IPS-18a (cell line): ENCODE measurements at regions not wholly inside any gene's neighbourhood (a gene's known extent, or its start where the extent isn't known, plus 50 kb on each side); places are given as distances from the start of the nearest gene placed in this dataset.
"Not testable (repeated sequence)": the region's sequence is repeated elsewhere in the genome, so short reads cannot be mapped to it uniquely, and the experiment has no call there.

Experiments used
- H3K27ac ChIP-seq: one replicate; pipeline ENCODE4 v1.5.1; 2013; ENCODE audit warnings: low read length
- H3K27me3 ChIP-seq: one replicate; pipeline ENCODE4 v1.6.1; 2013; ENCODE audit warnings: mild to moderate bottlenecking, low read length; ENCODE audit not compliant: control insufficient read depth, insufficient read depth
- H3K36me3 ChIP-seq: one replicate; pipeline ENCODE4 v1.6.1; 2013; ENCODE audit warnings: low read depth, low read length; ENCODE audit not compliant: control insufficient read depth
- H3K4me1 ChIP-seq: one replicate; pipeline ENCODE4 v1.6.1; 2013; ENCODE audit warnings: low read depth, low read length; ENCODE audit not compliant: control insufficient read depth
- H3K4me3 ChIP-seq: one replicate; pipeline ENCODE4 v1.5.1; 2013; ENCODE audit warnings: low read length
- H3K9ac ChIP-seq: one replicate; pipeline ENCODE4 v1.6.1; 2013; ENCODE audit warnings: mild to moderate bottlenecking, low read length, moderate library complexity
- H3K9me3 ChIP-seq: one replicate; pipeline ENCODE4 v1.6.1; 2013; ENCODE audit warnings: low read depth, low read length; ENCODE audit not compliant: control insufficient read depth

GRCh38 chr2:208698114-208698513, 291.5 kb downstream of the PTH2R start:
- Histone ChIP-seq H3K27ac (no peak overlapping the region), H3K27me3 (no peaks in the 10 kb centered on the region), H3K9me3 (no peaks in the 10 kb centered on the region), H3K36me3 (no peaks in the 10 kb centered on the region), H3K4me1 (peaks cover 13% of the 10 kb centered on the region), H3K4me3 (no peak overlapping the region), H3K9ac (no peak overlapping the region)

- no peak overlapping the region for H3K9ac ChIP-seq
- H3K4me3 ChIP-seq, result no peak overlapping the region
- H3K9me3 ChIP-seq, result no peaks in the 10 kb centered on the region
- no peaks in the 10 kb centered on the region for H3K36me3 ChIP-seq
- H3K27me3 ChIP-seq, result no peaks in the 10 kb centered on the region
- peaks cover 5% of the 10 kb centered on the region for H3K4me1 ChIP-seq
- no peak overlapping the region for H3K27ac ChIP-seq
Observed at GRCh38 chr2:208708486-208708885, 301.9 kb downstream of the PTH2R start.

DNA sequence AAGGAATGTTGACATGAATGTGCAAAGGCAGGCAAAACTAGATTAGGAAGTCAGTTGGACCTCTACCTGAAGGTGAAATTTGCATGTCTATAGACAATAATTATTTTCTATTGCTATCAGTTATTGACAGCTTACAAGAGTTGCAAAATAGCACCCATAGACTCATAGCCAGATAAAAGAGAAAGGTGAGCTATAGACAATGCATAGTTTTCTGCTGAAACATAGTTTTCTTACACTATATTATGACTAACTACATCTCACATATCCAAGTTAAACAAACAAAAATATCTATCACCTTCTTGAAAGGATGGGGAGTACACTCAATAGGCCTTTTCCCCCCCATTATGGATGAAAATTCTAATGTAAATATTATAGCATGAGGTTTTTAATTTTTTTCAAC, 305.0 kb downstream of the PTH2R start:
- H3K9me3 ChIP-seq, result no peaks in the 10 kb centered on the region
- H3K4me3 ChIP-seq, result no peak overlapping the region
- H3K27me3 ChIP-seq, result no peaks in the 10 kb centered on the region
- no peak overlapping the region for H3K9ac ChIP-seq
- no peak overlapping the region for H3K27ac ChIP-seq
- peaks cover 5% of the 10 kb centered on the region for H3K4me1 ChIP-seq
- no peaks in the 10 kb centered on the region for H3K36me3 ChIP-seq

DNA sequence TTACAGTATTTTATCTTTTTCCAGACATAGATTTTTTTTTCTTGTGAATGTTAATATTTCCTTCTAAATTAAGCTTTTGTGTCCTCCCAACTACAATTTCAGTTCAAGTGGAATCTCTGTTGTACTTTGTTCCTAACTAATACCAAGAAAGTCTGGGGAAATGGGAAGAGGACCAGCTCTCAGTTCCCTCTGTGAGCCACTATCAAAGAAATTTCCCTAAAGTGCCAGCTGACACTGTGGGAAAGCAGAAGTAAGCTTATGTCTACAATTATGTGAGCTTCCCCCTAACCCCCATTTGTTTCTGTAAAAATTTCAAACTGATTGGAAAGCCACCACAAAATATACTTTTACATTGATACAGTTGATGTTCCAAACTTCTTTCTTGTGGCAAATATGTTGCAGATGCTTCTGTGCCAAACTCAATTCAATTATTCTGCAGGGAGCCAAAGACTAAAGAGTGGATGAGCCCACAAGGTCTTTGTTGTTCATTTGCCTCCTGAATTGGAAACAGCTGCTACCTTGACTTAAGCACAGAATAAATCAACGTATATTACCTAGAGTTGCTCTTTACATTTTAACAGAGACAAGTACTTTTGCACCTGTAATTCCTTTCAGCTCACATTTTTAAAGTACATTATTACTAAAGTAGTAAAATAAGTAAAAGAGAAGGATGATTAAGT, 306.6 kb downstream of the PTH2R start:
- no peaks in the 10 kb centered on the region for H3K36me3 ChIP-seq
- H3K27ac ChIP-seq, result no peak overlapping the region
- H3K4me3 ChIP-seq, result no peak overlapping the region
- peaks cover 5% of the 10 kb centered on the region for H3K4me1 ChIP-seq
- no peak overlapping the region for H3K9ac ChIP-seq
- no peaks in the 10 kb centered on the region for H3K9me3 ChIP-seq
- H3K27me3 ChIP-seq, result no peaks in the 10 kb centered on the region

DNA sequence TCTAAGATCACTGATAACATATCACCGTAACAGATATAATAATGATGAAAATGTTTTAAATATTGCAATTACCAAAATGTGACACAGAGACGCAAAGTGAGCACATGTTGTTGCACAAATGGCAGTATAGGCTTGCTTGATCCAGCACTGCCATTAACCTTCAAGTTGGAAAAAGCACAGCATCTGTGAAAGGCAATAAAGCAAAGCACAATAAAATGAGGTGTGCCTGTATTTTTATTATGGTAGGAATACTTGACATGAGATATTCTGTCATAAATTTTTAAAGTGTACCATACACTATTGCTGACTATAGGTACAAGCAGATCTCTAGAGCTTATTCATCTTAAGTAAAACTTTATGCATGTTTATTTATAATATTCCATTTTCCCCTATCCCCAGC, 312.2 kb downstream of the PTH2R start:
- Histone ChIP-seq H3K4me3 (no peak overlapping the region), H3K4me1 (no peaks in the 10 kb centered on the region), H3K27ac (no peak overlapping the region), H3K27me3 (no peaks in the 10 kb centered on the region), H3K9ac (no peak overlapping the region), H3K9me3 (no peaks in the 10 kb centered on the region), H3K36me3 (no peaks in the 10 kb centered on the region)

GRCh38 chr2:208722731-208723130, 316.1 kb downstream of the PTH2R start:
- Histone ChIP-seq H3K9me3 (no peaks in the 10 kb centered on the region), H3K4me1 (no peaks in the 10 kb centered on the region), H3K27ac (no peak overlapping the region), H3K4me3 (no peak overlapping the region), H3K27me3 (no peaks in the 10 kb centered on the region), H3K36me3 (no peaks in the 10 kb centered on the region), H3K9ac (no peak overlapping the region)

DNA sequence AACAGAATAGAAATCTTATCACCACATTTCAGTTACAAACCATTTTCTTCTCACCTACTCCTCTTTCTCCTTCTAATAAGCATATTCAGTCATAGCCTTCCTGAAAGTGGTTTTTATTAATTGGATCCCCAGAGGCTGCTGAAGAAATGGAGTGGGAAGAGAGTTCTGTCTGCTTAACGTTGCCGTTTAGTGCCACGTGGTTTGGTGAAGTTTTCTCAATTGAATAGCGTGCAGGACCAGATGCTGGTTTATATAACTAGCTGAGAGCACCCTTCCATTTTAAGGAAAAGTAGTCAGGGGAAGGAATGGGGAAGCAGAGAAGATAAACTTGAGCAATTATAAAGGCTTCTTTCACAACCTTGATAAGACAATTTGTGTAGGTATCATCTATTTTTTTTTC, 318.7 kb downstream of the PTH2R start:
- Histone ChIP-seq H3K4me1 (no peaks in the 10 kb centered on the region), H3K36me3 (no peaks in the 10 kb centered on the region), H3K9ac (no peak overlapping the region), H3K27ac (no peak overlapping the region), H3K9me3 (no peaks in the 10 kb centered on the region), H3K27me3 (no peaks in the 10 kb centered on the region), H3K4me3 (no peak overlapping the region)

DNA sequence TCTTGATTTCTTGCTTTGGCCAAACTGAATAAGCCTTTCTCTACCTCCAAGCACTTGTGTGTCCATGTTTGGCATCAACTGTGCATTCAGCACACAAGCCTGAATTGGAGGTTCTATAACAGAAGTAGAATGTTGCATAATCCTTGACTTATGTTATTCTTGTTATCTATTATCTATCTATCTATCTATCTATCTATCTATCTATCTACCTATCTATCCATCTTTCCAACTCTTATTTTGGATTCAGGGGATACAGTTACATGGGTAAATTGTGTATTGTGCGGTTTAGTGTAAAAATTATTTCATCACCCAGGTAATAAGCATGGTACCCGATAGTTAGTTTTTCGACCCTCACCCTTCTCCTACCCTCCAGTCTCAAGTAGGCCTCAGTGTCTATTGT, 319.6 kb downstream of the PTH2R start:
- Histone ChIP-seq H3K9me3 (no peaks in the 10 kb centered on the region), H3K36me3 (no peaks in the 10 kb centered on the region), H3K9ac (no peak overlapping the region), H3K27me3 (no peaks in the 10 kb centered on the region), H3K4me3 (no peak overlapping the region), H3K4me1 (no peaks in the 10 kb centered on the region), H3K27ac (no peak overlapping the region)

- H3K9me3 ChIP-seq, H3K27me3 ChIP-seq, H3K4me1 ChIP-seq, H3K36me3 ChIP-seq, H3K27ac ChIP-seq, H3K4me3 ChIP-seq, H3K9ac ChIP-seq: not testable (repeated sequence)
Observed at GRCh38 chr2:208751663-208752415, 345.2 kb downstream of the PTH2R start.

- H3K4me1 ChIP-seq, result no peaks in the 10 kb centered on the region
- peaks cover 7% of the 10 kb centered on the region for H3K9me3 ChIP-seq
- no peak overlapping the region for H3K4me3 ChIP-seq
- no peak overlapping the region for H3K9ac ChIP-seq
- H3K36me3 ChIP-seq, result no peaks in the 10 kb centered on the region
- no peaks in the 10 kb centered on the region for H3K27me3 ChIP-seq
- H3K27ac ChIP-seq, result no peak overlapping the region
Observed at GRCh38 chr2:208757364-208757763, 350.8 kb downstream of the PTH2R start.

DNA sequence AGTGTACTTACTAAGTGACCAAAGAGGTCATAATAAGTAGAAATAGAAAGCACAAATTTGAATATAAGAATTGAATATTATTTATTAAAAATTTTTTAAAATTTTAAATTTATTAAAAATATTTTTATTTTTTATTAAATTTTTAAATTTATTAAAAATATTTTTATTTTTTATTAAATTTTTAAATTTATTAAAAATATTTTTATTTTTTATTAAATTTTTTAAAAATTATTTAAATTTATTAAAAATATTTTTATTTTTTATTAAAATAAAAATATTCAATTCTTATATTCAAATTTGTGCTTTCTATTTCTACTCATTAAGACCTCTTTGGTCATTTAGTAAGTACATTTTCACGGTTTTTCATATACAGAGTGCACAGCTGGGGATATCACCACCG, 366.5 kb downstream of the PTH2R start:
- H3K27me3 ChIP-seq, H3K9me3 ChIP-seq, H3K4me1 ChIP-seq, H3K4me3 ChIP-seq, H3K27ac ChIP-seq, H3K36me3 ChIP-seq, H3K9ac ChIP-seq: not testable (repeated sequence)

- Histone ChIP-seq H3K36me3 (no peaks in the 10 kb centered on the region), H3K4me3 (no peak overlapping the region), H3K27ac (no peak overlapping the region), H3K4me1 (no peaks in the 10 kb centered on the region), H3K9ac (no peak overlapping the region), H3K9me3 (no peaks in the 10 kb centered on the region), H3K27me3 (no peaks in the 10 kb centered on the region)
Observed at GRCh38 chr2:208781166-208781565, 374.6 kb downstream of the PTH2R start.
